ENCODE measurements at regions not wholly inside any gene's neighbourhood (a gene's known extent, or its start where the extent isn't known, plus 50 kb on each side); places are given as distances from the start of the nearest gene placed in this dataset.
"Not testable (repeated sequence)": the region's sequence is repeated elsewhere in the genome, so short reads cannot be mapped to it uniquely, and the experiment has no call there.

DNA sequence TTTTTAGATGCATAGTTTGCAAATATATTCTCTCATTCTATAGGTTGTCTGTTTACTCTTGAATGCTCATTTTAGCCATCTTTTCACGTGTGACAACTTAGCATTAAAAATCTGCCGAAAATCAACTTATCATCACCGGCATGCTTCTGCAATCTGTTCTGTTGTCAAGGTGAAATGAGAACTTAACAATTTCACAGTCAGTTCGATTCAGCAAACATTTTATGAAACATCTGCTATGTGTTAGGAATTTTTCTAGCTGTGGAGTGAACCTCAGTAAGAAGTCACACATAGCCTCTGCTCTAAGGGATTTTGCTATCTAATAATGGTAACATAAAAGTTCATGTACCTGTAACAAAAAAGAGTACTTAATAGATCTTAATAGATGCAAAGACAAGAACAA, 256.1 kb downstream of the ZWINT start:
- DNase-seq (ENCODE audit: low read depth) = no peak

DNA sequence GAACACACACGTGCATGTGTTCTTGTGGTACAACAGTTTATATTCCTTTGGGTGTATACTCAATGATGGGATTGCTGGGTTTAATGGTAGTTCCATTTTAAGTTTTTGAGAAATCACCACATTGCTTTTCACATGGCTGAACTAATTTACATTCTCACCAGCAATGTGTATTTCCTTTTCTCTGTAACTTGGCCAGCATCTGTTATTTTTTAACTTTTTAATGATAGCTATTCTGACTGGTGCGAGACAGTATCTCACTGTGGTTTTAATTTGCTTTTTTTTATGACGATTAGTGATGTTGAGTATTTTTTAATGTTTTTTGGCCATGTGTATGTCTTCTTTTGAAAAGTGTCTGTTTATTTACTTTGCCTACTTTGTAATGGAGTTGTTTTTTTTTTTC, 256.6 kb downstream of the ZWINT start:
- no peak for DNase-seq (ENCODE audit: low read depth)

DNA sequence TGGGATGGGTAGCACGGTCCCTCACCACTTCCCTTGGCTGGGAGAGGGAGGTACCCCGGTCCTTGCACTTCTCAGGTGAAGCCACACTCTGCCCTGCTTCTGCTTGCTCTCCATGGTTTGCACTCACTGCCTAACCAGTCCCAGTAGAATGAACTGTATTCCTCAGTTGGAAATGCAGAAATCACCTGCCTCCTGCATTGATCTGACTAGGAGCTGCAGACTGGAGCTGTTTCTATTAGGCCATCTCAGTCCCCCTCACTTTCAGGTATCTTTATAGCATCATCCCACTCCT, 264.9 kb downstream of the ZWINT start:
- no peak for DNase-seq (ENCODE audit: low read depth)

DNA sequence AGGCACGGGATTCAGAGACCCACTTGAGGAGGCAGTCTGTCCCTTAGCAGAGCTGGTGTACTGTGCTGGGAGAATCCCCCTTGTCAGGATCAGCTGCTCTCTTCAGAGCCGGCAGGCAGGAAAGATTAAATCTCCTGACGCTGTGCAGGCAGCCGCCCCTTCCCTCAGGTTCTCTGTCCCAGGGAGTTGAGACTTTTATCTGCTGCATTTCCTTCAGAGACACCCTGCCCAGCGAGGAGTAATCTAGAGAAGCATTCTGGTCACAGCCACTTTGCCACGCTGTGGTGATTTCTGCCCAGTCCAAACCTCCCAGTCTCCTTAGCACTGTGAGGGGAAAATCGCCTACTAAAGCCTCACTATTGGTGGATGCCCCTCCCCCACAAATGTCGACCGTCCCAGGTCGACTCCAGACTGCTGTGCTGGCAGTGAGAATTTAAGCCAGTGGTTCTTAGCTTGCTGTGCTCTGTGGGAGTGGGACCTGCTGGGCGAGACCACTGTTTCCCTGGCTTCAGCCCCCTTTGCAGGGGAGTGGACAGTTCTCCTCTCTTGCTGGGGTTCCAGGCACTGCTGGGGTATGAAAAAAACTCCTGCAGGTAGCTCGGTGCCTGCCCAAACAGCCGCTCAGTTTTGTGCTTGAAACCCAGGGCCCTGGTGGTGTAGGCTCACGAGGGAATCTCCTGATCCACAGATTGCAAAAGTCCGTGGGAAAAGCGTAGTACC, 265.4 kb downstream of the ZWINT start:
- no peak for DNase-seq (ENCODE audit: low read depth)

DNA sequence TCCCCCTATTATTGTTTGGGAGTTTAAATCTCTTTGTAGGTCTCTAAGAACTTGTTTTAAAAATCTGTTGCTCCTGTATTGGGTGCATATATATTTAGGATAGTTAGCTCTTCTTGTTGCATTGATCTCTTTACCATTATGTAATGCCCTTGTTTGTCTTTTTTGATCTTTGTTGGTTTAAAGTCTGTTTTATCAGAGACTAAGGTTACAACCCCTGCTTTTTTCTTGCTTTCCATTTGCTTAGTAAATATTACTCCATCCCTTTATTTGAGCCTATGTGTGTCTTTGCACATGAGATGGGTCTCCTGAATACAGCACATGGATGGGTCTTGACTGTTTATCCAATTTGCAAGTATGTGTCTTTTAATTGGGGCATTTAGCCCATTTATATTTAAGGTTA, 267.4 kb downstream of the ZWINT start:
- not testable (repeated sequence) for DNase-seq (ENCODE audit: low read depth)

DNA sequence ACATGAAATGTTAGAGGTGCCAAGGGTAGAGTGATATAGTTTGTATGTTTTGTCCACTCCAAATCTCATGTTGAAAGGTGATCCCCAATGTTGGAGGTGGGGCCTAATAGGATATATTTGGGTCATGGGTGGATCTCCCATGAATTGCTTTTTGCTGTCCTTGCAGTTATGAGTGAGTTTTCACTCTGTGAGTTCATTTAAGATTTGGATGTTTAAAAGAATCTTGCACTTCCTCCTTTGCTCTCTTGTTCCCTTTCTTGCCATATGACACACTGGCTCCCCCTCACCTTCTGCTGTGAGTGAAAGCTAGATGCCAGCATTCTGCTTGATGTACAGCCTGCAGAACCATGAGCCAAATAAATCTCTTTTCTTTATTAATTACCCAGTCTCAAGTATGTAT, 269.2 kb downstream of the ZWINT start:
- no peak for DNase-seq (ENCODE audit: low read depth)

DNA sequence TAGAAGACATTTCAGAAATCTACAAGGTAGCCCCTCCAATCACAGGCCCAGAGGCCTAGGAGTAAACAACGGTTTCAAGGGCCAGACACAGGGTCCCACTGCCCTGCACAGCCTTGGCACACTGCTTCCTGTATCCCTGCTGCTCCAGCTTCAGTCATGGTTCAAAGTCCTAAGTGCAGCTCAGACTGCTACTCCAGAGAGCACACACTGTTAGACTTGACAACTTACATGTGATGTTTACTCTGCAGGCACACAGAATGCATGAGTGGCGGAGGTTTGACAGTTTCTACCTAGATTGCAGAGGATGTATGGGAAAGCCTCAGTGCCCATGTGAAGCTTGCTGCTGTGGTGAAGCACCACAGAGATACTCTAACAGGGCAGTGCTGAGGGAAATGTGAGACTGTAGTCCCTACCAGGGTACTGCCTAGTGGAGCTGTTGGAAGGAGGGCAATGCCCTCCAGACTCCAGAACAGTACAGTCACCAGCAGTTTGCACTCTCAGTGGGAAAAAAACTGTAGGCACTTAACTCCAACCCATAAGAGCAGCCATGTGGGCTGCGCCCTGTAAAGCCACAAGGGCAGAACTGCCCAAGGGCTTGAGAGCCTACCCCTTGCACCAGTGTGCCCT, 270.0 kb downstream of the ZWINT start:
- no peak for DNase-seq (ENCODE audit: low read depth)

DNA sequence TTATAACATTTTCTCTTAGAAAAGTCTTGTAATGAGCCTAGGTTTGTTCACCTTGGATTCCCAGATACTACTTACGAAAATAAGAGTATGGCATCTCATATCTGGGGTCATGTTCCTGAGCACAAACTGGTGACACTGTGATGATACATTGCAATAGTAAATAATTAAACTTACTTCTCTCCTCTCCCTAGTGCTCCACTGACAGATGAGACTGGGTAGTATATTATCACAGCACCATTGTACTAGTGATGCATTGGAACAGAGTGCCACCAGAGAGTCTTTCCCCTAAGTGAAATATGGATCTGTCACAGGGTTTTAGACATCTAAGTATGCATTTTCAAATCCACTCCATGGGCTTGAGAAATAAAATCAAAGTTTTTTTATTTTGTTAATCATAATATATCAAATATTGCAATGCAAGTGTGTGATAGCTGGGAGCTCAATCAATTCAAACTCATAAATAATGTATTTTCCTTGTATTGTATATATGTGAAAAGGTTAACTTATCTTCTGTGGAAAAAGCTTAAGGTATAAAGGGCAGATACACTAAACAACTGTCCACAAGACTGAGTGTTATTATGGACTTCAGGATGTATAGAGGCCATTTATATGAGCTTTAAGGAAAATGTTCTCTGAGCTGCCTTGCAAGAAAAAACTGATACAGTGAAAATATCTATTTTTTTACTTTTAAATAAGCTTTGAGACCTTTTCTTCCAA, 275.5 kb downstream of the ZWINT start:
- no peak for DNase-seq (ENCODE audit: low read depth)

DNA sequence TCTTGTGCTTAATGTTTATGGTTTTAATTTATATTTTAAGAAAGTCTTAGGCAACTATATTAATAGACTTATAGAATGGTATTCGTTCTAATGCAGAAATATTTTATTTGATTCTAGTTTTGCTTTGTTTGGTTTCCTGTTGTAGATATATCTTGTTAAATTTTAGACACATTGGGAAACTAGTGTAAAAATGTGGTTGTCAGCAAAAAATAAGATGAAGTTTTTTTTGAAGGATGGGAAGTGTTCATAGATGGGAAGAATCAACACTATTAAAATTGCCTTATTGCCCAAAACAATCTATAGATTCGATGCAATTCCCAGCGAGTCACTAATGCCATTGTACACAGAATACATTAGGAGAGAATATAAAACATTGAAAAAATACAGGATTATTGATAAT, 278.9 kb downstream of the ZWINT start:
- no peak for DNase-seq (ENCODE audit: low read depth)

DNA sequence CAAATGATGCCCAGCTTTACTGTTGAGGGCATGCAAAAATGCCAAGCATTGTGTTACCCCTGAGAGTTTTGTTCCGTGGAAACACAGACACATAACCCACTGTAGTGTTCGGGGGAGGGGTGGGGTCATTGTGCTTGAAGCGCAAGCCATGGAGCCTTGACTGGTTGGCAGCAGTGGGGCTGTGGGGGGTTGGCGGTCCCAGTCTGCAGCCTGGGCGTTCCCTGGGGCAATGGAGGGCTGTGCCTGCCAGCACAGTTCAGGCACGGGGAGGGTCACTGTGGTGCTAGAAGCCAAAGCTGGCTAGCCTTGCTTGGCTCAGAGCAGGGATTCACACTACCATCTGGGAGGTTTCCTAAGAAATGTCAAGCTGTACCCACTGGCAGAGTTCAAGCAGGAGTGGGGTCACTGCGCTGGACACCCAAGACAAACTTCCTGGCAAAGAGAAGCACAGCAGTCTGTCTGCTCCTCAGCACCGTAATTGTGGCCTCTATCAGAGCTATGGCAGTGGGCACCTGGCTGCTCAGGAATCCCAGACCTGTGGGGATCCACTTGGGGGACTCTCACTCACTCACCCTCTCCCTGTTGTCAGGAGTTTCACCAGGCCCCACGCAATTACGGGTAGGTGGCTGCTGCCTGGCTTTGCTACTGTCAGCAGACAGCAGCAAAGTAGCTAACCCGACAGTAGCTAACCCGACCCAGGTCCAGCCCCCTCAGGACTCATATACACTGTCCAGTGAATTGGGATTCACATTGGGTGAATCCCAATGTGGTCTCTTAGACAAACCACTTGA, 292.4 kb downstream of the ZWINT start:
- no peak for DNase-seq (ENCODE audit: low read depth)

DNA sequence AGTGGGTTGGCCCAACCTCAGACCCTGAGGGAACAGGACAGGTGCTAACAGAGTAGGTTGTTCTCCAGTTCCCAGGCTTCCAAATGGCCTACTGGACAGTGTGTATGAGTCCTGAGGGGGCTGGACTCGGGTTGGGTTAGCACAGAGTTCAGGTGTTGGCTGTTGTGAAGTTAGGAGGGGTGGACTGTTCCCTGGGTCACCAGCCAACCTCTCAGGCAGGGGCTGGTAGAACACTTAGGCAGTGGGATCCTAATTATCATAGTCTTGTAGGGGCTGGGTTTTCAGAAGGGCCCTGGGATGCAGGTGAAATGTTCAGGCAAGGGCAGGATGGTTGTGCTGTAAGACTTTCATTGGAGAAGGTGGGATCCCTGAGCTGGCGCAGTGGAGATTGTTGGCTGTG, 293.0 kb downstream of the ZWINT start:
- no peak for DNase-seq (ENCODE audit: low read depth)

DNA sequence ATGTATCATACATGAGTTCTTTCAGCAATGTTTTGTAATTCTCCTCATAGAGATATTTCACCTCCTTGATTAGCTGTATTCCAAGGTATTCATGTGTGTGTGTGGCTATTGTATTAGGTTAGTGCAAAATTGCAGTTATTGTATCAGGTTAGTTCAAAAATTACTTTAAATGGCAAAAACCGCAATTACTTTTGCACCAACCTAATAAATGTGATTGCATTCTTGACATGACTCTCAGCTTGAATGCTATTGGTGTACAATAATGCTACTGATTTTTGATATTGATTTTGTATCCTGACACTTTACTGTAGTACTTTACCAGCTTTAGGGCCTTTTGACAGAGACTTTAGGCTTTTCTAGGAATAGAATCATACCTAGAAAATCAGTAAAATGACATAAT, 297.4 kb downstream of the ZWINT start:
- no peak for DNase-seq (ENCODE audit: low read depth)

DNA sequence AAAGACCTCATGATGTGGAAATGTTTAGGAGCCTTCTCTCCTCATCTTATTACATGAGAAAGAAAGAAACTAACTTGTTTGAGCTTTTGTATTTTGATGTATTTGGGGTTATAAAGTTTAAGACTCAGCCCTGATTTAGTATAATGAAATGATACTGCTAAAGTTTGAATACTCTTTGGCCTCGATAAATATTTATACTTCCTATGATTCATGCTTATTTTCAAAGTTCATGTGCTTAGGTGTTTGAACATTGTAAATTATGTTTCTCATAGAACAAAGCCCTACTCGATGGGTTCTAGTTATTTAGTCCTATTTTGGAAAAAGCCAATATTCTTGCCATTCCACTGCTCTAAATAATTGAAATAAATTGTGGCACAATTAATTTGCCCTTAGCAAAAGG, 303.2 kb downstream of the ZWINT start:
- DNase-seq (ENCODE audit: low read depth) = no peak

DNA sequence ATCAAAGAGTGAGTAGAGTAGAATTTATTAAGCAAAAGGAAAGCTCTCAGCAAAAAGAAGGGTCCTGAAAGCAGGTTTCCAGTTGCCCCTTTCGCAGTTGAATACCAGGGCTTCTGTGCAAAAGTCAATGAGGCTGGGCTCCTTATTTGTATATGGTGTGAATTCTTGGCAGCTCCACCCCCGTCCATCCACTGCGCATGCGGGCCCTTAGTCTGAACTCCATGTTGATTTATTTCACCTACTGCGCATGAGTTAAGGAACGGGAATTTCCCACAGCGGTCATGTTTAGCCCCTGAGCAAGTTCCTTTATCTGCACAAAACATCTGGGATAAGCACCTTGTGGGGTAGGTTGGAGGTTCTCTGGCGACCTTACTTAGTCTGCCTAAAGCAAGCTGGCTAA, 325.6 kb downstream of the ZWINT start:
- no peak for DNase-seq (ENCODE audit: low read depth)

DNA sequence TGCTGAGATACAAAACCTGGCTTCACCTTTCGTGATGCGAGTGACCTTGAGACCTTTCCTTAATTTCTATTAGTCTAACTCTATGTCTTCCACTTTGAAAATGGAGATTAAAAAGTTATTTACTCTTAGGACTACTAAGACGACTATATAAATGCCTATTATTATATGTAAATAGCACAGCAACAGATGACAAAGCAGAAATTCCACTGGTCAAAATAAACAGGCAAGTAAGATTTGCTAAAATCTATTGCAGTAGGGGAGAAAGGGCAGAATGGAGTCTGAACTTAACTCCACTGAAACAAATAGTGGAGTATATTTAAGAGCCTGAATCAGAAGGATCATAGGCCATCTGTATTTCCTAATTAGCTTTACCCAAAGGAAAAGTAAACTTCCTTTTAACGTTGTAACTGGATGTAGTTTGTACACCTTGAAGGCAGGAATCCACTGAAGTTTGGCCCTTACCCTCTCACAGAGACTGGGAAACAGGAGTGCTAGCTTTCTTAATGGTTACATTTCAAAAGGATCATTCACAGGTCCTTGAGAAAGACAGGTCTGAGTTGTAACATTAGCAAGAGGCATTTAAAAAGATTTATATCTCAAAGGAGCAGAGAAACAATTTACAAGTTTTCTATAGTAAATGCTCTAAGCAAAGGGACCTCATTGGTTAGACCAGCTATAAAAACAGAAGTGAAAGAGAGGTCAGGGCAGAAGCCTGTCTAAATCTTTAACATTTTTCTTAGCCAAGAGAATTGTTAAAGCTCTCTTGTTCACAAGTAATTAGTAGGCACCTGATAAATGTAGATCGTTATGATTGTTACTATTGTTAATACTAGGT, 332.5 kb downstream of the ZWINT start:
- no peak for DNase-seq (ENCODE audit: low read depth)

DNA sequence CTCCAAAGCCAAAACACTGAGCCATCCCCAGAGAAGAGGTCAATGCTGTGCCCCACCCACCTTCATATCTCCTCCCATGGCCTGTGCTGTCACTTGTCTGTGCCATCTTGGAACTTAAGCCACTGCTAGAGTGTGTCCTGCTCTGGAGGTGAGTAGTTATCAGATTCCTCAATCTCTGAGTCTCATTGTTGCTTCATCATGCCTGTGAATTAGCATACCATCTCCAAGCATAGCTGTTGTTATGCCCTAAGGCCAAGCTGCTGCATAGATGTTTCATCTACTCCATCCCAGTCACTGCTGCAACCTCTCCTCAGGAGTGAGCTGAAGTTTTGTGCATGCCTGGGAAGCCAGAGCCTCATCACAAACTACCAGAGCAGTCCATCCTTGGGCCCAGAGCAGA, 349.0 kb downstream of the ZWINT start:
- DNase-seq (ENCODE audit: low read depth) = no peak

DNA sequence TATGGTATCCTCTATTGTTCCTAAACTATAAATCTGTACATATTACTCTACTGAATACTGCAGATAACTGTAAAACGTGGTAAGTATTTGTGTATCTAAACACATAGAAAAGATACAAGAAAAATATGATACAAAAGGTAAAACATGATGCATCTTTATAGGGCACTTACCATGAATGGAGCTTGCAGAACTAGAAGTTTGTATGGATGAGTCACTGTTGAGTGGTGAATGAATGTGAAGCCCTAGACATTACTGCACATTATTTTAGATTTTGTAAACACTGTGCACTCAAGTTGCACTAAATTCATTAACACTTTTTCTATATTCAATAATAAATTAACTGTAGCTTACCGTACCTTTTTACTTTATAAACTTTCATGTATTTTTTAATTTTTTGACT, 357.5 kb downstream of the ZWINT start:
- DNase-seq (ENCODE audit: low read depth) = no peak

DNA sequence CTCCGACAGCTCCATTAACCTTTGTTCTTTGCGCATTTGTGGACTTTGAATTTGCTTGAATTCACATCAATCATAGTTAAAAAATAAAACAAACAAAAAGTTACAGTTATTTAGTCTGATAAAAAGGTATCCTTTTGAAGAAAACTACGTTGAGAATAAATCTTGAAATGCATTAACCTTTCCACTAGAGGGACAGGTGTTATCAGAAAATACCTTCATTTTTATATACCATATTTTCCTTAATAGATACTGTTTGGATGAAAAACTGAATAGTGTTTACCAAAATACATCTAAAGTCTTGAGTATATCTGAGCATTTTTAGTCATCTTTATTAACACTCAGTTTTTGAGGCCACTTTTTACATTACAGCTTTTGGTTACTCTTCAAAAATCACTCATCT, 371.9 kb downstream of the ZWINT start:
- no peak for DNase-seq (ENCODE audit: low read depth)

DNA sequence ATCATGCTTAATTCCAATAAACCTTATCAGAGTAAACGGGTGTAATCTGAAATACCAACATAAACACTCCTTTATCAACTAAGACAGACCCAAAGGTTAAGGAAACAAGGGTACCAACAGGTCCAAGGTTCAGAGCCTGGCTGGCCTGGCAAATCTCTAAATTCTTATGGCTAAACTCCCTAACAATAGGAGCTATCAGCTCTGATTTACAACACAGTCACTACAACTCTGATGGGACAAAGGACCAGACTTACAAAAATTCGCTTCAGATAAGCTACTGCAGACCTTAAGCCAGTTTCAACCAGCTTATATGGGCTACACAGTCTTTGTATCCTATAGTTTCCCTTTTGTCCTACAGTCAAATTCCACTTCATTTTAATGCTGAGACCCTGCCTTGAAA, 381.9 kb downstream of the ZWINT start:
- no peak for DNase-seq (ENCODE audit: low read depth)

DNA sequence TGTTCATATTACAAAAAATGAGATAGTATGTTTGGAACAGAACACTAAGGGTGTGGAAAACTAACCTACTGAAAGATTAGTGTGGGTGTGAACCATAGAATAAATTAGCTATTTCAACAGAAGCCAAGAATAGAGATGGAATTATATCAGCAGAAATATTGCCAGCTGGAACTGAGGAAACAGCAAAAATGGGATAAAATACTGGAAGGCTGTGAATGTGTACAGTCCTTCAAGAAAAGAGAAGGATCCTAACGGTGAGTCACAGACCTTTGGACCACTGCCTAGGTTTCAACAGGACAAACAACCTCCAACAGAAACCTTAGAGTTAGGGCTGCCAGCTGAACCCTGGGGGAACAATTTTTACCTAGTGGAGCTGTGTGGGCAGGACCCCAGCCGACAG, 395.0 kb downstream of the ZWINT start:
- DNase-seq (ENCODE audit: low read depth) = no peak

DNA sequence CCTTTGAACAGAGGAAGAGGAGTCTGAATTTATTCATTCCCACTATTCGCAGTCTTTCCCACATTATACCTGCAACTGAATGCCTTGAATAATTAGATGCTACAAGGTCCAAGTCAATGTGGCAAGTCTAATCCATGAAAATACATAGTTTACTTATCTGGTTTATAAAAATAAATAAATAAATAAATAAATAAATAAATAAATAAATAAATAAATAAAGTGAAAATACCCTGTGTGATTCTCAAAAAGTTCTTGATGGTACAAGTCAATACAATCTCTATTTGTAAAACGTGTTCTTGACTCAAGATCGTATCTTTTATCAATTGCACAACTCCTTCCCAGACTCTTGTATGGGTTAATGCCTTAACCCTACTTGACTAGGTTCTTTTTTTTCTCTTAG, 417.7 kb downstream of the ZWINT start:
- no peak for DNase-seq (ENCODE audit: low read depth)

All from myocyte (in vitro differentiated cells).